Mesendoderm (in vitro differentiated cells): ENCODE measurements at regions not wholly inside any gene's neighbourhood (a gene's known extent, or its start where the extent isn't known, plus 50 kb on each side); places are given as distances from the start of the nearest gene placed in this dataset.
A peak's percentile ranks its signal among the peaks of the same experiment; 100 is the strongest.
"Not testable (repeated sequence)": the region's sequence is repeated elsewhere in the genome, so short reads cannot be mapped to it uniquely, and the experiment has no call there.

ENCODE experiments used
- DNase-seq: peaks from one replicate; pipeline ENCODE4 v3.0.0; 2013
- H2AK5ac ChIP-seq: 2 replicates; pipeline ENCODE4 v1.6.1; 2013; ENCODE audit warnings: low read length, inconsistent platforms
- H2BK120ac ChIP-seq: 2 replicates; pipeline ENCODE4 v1.6.1; 2013; ENCODE audit warnings: low read depth, mild to moderate bottlenecking, low read length, moderate library complexity, mixed read lengths
- H2BK15ac ChIP-seq: replicated peaks from 2 replicates; pipeline ENCODE4 v1.6.1; 2013; ENCODE audit warnings: low read depth, mild to moderate bottlenecking, moderate library complexity
- H2BK5ac ChIP-seq: 2 replicates; pipeline ENCODE4 v1.6.1; 2013; ENCODE audit warnings: low read length, inconsistent platforms
- H3K18ac ChIP-seq: 2 replicates; pipeline ENCODE4 v1.6.1; 2013; ENCODE audit warnings: mild to moderate bottlenecking, low read length, mixed read lengths
- H3K23ac ChIP-seq: one replicate; pipeline ENCODE4 v1.6.1; 2013; ENCODE audit warnings: low read length
- H3K27ac ChIP-seq: 2 replicates; pipeline ENCODE4 v1.5.1; 2013; ENCODE audit warnings: low read depth, mild to moderate bottlenecking, inconsistent platforms, low read length, moderate library complexity
- H3K27me3 ChIP-seq: 2 replicates; pipeline ENCODE4 v1.6.1; 2013; ENCODE audit warnings: low read length, control low read depth, mild to moderate bottlenecking, inconsistent platforms; ENCODE audit not compliant: insufficient read depth, poor library complexity
- H3K36me3 ChIP-seq: 2 replicates; pipeline ENCODE4 v1.6.1; 2013; ENCODE audit warnings: low read length, inconsistent platforms; ENCODE audit not compliant: control insufficient read depth, insufficient read depth
- H3K4ac ChIP-seq: one replicate; pipeline ENCODE4 v1.6.1; 2013; ENCODE audit warnings: low read depth, mild to moderate bottlenecking, low read length, moderate library complexity
- H3K4me1 ChIP-seq: 2 replicates; pipeline ENCODE4 v1.6.1; 2013; ENCODE audit warnings: low read depth, low read length, inconsistent platforms; ENCODE audit not compliant: control insufficient read depth
- H3K4me2 ChIP-seq: 2 replicates; pipeline ENCODE4 v1.6.1; 2013; ENCODE audit warnings: low read length
- H3K4me3 ChIP-seq: 2 replicates; pipeline ENCODE4 v1.5.1; 2013; ENCODE audit warnings: mild to moderate bottlenecking, low read length
- H3K56ac ChIP-seq: one replicate; pipeline ENCODE4 v1.6.1; 2013; ENCODE audit warnings: low read length
- H3K79me1 ChIP-seq: 2 replicates; pipeline ENCODE4 v1.6.1; 2013; ENCODE audit warnings: low read length, inconsistent platforms
- H3K79me2 ChIP-seq: 2 replicates; pipeline ENCODE4 v1.6.1; 2013; ENCODE audit warnings: mild to moderate bottlenecking, low read length; ENCODE audit not compliant: control insufficient read depth, insufficient read depth
- H3K9ac ChIP-seq: 2 replicates; pipeline ENCODE4 v1.6.1; 2013; ENCODE audit warnings: low read length, inconsistent platforms
- H4K5ac ChIP-seq: one replicate; pipeline ENCODE4 v1.6.1; 2013; ENCODE audit warnings: low read length
- H4K8ac ChIP-seq: one replicate; pipeline ENCODE4 v1.6.1; 2013; ENCODE audit warnings: low read depth, mild to moderate bottlenecking, control low read depth, low read length, moderate library complexity
- WGBS: extraction: QIAGEN DNeasy Blood & Tissue Kit; methylation state at CpG from one replicate; pipeline ENCODE4 v1.1.7; 2013; ENCODE audit warnings: low lambda C conversion rate, missing lambda C conversion rate; ENCODE audit not compliant: insufficient coverage; ENCODE audit errors: extremely low coverage; 5-methylcytosine and 5-hydroxymethylcytosine counted together

DNA sequence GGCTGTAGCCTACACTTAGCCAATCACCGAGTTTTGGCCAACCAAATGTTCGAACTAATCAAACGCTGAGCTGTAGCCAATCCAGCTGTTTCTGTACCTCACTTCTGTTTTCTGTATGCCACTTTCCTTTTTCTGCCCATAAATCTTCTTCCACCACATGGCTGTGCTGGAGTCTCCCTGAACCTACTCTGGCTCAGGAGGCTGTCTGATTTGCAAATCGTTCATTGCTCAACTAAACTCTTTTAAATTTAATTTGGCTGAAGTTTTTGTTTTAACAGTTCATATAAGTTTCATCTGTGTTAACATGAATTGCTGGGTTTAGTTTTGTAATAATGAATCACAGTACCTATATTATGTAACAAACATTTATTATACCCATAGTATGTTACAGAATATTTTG is 160.7 kb upstream of the PCDH7 start:
- Histone ChIP-seq H3K27me3 (no peaks in the 10 kb centered on the region), H3K18ac (no peak overlapping the region)
- WGBS, result no CpG with 5 or more reads among the region's 4 CpGs

DNA sequence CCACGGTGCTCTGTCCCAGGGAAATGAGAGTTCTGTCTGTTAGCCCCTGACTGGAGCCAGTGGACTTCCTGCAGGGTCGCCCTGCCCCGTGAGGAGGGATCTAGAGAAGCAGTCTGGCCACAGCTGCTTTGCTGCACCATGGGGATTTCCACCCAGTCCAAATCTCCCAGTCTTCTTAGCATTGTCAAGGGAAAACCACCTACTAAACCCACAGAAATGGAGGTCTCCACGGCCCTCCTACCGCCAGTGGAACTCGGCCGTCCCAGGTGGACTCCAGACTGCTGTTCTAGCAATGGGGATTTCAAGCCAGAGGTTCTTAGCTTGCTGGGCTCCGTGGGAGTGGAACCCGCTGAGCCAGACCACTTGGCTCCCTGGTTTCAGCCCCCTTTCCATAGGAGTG is 133.3 kb upstream of the PCDH7 start:
- DNase-seq, result peak; percentile 1
- Histone ChIP-seq H3K79me1 (no peaks in the 10 kb centered on the region), H3K9ac (no peak overlapping the region), H3K27ac (no peak overlapping the region), H3K27me3 (no peaks in the 10 kb centered on the region), H4K8ac (no peak overlapping the region), H2BK5ac (no peak overlapping the region), H3K4me3 (no peak overlapping the region), H3K23ac (no peak overlapping the region), H4K5ac (no peak overlapping the region), H3K4me2 (no peak overlapping the region), H3K4me1 (no peaks in the 10 kb centered on the region), H3K56ac (no peak overlapping the region), H2BK15ac (no peak overlapping the region), H3K79me2 (no peaks in the 10 kb centered on the region), H3K36me3 (no peaks in the 10 kb centered on the region), H3K18ac (no peak overlapping the region), H2AK5ac (no peak overlapping the region), H2BK120ac (no peak overlapping the region), H3K4ac (no peak overlapping the region)
- WGBS, result no CpG with 5 or more reads among the region's 9 CpGs

More for the DNA sequence above, 160.7 kb upstream of the PCDH7 start:
- Histone ChIP-seq H3K4ac (no peak overlapping the region), H4K8ac (no peak overlapping the region), H2AK5ac (no peak overlapping the region), H3K56ac (no peak overlapping the region), H4K5ac (no peak overlapping the region), H3K79me1 (no peaks in the 10 kb centered on the region), H3K23ac (no peak overlapping the region), H3K27ac (no peak overlapping the region), H2BK5ac (no peak overlapping the region), H2BK15ac (no peak overlapping the region), H3K36me3 (no peaks in the 10 kb centered on the region), H3K4me2 (no peak overlapping the region), H3K4me1 (no peaks in the 10 kb centered on the region), H3K9ac (no peak overlapping the region), H3K4me3 (no peak overlapping the region), H3K79me2 (no peaks in the 10 kb centered on the region), H2BK120ac (no peak overlapping the region)
- DNase-seq, result no peak

DNA sequence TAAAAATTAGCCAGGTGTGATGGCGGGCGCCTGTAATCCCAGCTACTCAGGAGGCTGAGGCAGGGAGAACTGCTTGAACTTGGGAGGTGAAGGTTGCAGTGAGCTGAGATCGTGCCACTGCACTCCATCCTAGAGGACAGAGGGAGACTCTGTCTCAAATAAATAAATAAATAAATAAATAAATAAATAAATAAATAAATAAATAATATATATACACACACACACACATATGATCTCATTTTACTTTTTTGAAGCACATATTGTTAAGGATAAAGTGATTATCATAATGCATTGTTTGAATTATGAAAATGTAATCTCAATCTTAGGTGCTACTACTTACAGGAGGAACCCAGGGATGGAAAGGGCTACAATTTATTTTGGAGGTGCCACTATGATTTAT is 130.5 kb upstream of the PCDH7 start:
- not testable (repeated sequence) for H4K5ac ChIP-seq

DNA sequence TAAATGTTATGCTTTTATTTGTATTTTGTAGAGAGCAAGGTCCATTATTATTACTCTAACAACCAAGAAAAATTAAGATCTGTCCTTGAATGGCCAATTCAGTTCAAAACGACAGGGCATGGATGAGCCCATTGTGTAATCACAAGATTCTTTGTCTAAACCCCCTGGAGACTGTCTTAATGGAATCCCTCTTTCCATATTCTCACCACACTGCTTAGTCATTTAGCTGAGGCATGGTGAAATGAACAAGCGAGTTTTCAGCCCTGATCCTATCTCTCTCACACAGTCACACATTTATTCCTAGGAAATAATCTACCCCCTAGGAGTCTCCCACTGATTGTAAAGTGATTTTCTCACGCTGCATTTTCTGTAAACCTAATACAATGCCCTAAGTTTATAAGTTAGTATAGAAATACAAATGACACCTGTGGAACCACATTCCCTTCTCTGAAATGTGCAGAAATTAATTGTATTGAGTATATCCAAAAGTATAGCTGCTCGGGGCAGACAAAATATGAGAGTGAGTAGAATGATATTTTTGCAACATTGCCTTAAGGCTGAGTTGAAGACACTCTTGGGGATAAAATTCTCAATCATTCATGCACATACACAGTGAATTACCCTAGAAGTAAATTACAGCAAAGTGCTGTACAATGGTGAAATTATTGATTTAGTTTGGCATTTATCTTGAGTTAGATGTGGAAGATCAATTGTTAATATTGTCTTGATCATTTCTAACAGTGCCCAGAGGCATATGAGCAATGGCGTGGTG is 119.7 kb upstream of the PCDH7 start:
- Histone ChIP-seq H4K8ac (peak overlapping the region; percentile 76), H3K23ac (no peak overlapping the region), H3K4me1 (peaks cover 4% of the 10 kb centered on the region), H3K4me3 (no peak overlapping the region), H3K79me1 (no peaks in the 10 kb centered on the region), H3K36me3 (no peaks in the 10 kb centered on the region), H3K18ac (no peak overlapping the region), H3K79me2 (no peaks in the 10 kb centered on the region), H3K4ac (no peak overlapping the region), H2BK15ac (no peak overlapping the region), H3K27me3 (no peaks in the 10 kb centered on the region), H3K9ac (no peak overlapping the region), H2AK5ac (no peak overlapping the region), H3K27ac (peak overlapping the region; percentile 58), H2BK5ac (no peak overlapping the region), H2BK120ac (no peak overlapping the region), H4K5ac (no peak overlapping the region), H3K4me2 (no peak overlapping the region), H3K56ac (no peak overlapping the region)
- DNase-seq, result peak; percentile 94
- no CpG with 5 or more reads among the region's 5 CpGs for WGBS

More for the DNA sequence above, 130.5 kb upstream of the PCDH7 start:
- not testable (repeated sequence) for H3K36me3 ChIP-seq, H3K4ac ChIP-seq, H3K4me1 ChIP-seq, H3K56ac ChIP-seq, H2BK15ac ChIP-seq, H3K79me1 ChIP-seq, H2BK5ac ChIP-seq, H3K4me3 ChIP-seq, H3K18ac ChIP-seq, H3K9ac ChIP-seq, H2AK5ac ChIP-seq, H3K4me2 ChIP-seq, H3K27ac ChIP-seq, H4K8ac ChIP-seq, H3K27me3 ChIP-seq, DNase-seq, H2BK120ac ChIP-seq, H3K79me2 ChIP-seq, H3K23ac ChIP-seq
- WGBS, result no CpG with 5 or more reads among the region's 3 CpGs

DNA sequence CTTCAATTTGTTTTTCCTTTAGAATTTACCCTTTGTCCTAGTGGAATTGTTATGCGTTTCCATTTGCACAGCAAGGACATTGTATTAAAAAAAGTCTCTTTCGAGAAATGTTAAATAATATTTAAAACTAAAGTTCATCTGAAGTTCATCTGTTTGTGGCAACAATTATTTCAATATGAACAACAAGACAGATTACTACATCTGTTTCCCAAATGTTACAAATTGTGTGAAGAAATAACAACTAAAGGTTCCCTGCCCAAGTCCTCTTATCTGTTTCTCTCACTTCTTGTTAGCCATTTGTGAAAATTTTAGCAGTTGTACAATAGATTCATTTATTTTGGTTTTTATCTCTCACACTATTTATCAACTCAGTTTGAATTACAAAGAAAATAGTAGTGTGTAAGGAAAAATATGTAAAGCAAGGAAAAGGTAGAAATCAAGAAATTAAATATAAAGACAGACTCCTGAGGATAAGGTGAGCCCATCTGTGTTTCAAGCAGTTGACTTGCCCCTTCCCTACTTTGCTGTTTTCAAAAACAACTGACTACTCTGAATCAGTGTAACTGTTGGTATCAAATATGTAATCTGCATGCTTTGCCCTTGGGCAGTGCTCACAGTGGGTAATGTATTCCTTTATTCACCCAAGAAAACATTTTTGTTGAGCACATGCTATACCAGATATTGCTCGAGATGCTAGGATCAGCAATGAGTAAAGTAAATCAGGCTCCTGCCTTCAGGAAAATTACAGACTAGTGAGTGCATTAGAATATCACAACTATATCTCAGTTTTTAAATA is 118.9 kb upstream of the PCDH7 start:
- H2BK120ac ChIP-seq, result no peak overlapping the region
- H2AK5ac ChIP-seq, result no peak overlapping the region
- no peaks in the 10 kb centered on the region for H3K79me1 ChIP-seq
- H2BK15ac ChIP-seq, result peak overlapping the region; percentile 57
- H3K4me1 ChIP-seq, result peaks cover 4% of the 10 kb centered on the region
- DNase-seq, result peak; percentile 25
- H3K79me2 ChIP-seq, result no peaks in the 10 kb centered on the region
- WGBS, result no CpG with 5 or more reads among the region's 3 CpGs
- no peaks in the 10 kb centered on the region for H3K36me3 ChIP-seq
- H3K9ac ChIP-seq, result no peak overlapping the region
- H3K4ac ChIP-seq, result no peak overlapping the region
- H4K8ac ChIP-seq, result peak overlapping the region; percentile 76
- H2BK5ac ChIP-seq, result peak overlapping the region; percentile 14
- no peak overlapping the region for H3K23ac ChIP-seq
- H3K56ac ChIP-seq, result no peak overlapping the region
- no peak overlapping the region for H3K27ac ChIP-seq
- no peak overlapping the region for H4K5ac ChIP-seq
- no peak overlapping the region for H3K4me2 ChIP-seq
- H3K18ac ChIP-seq, result no peak overlapping the region
- H3K27me3 ChIP-seq, result no peaks in the 10 kb centered on the region
- H3K4me3 ChIP-seq, result no peak overlapping the region
